DND-41 (cell line): ENCODE measurements at regions not wholly inside any gene's neighbourhood (a gene's known extent, or its start where the extent isn't known, plus 50 kb on each side); places are given as distances from the start of the nearest gene placed in this dataset.

Source experiments
- CTCF ChIP-seq: IDR thresholded peaks from 2 replicates; pipeline ENCODE4 v1.5.1; 2012; ENCODE audit warnings: borderline replicate concordance, low read length, moderate library complexity, mild to moderate bottlenecking; ENCODE audit not compliant: poor library complexity, severe bottlenecking; ENCODE audit errors: extremely low read depth
- EZH2 ChIP-seq: IDR thresholded peaks from 3 replicates; pipeline ENCODE4 v1.6.1; 2012; ENCODE audit warnings: borderline replicate concordance, low read depth, mild to moderate bottlenecking, moderate library complexity, low read length, inconsistent platforms; ENCODE audit not compliant: severe bottlenecking

GRCh38 chr5:5011151-5011550 is 129.0 kb upstream of the ADAMTS16 start:
- no peak for TF ChIP-seq CTCF
- no peak for TF ChIP-seq EZH2
